VCaP (cell line): ENCODE measurements at regions not wholly inside any gene's neighbourhood (a gene's known extent, or its start where the extent isn't known, plus 50 kb on each side); places are given as distances from the start of the nearest gene placed in this dataset.
A peak's percentile ranks its signal among the peaks of the same experiment; 100 is the strongest.

Experiments used
- H3K27ac ChIP-seq: fragments of 450-650 bp; 2 replicates; pipeline ENCODE4 v1.5.1; 2017
- CTCF ChIP-seq: fragments of 450-650 bp; conservative IDR thresholded peaks from 2 replicates; pipeline ENCODE4 v1.5.1; 2017; ENCODE audit warnings: mild to moderate bottlenecking, moderate library complexity

- no peak overlapping the region for H3K27ac ChIP-seq
- TF ChIP-seq CTCF, result peak; percentile 85
Observed at GRCh38 chr12:11553871-11554533, 95.5 kb upstream of the ETV6 start.

DNA sequence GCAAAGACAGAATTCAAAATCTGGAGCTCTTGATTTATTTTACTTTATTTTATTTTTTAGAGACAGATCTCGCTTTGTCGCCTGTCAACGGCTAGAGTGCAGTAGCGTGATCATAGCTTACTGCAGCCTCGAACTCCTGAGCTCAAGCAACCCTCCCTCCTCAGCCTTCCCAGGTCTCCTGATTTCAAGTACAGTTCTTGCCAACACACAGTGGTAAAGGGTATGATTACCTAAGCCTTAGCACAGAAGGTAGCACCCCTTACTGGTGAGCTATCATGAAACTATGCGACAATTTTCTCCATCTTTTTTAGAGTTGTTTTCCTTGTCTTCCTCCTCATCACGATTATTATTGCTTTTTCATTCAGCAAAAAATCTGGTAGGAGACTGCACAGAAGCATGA, 94.3 kb upstream of the ETV6 start:
- H3K27ac ChIP-seq, result peak overlapping the region; percentile 67
- TF ChIP-seq CTCF, result no peak

GRCh38 chr12:11555743-11556625, 93.5 kb upstream of the ETV6 start:
- peak overlapping the region; percentile 67 for H3K27ac ChIP-seq

GRCh38 chr12:11556682-11557081, 92.8 kb upstream of the ETV6 start:
- H3K27ac ChIP-seq, result peak overlapping the region; percentile 67
- TF ChIP-seq CTCF, result no peak

More at GRCh38 chr12:11555743-11556625, 93.5 kb upstream of the ETV6 start:
- no peak for TF ChIP-seq CTCF

DNA sequence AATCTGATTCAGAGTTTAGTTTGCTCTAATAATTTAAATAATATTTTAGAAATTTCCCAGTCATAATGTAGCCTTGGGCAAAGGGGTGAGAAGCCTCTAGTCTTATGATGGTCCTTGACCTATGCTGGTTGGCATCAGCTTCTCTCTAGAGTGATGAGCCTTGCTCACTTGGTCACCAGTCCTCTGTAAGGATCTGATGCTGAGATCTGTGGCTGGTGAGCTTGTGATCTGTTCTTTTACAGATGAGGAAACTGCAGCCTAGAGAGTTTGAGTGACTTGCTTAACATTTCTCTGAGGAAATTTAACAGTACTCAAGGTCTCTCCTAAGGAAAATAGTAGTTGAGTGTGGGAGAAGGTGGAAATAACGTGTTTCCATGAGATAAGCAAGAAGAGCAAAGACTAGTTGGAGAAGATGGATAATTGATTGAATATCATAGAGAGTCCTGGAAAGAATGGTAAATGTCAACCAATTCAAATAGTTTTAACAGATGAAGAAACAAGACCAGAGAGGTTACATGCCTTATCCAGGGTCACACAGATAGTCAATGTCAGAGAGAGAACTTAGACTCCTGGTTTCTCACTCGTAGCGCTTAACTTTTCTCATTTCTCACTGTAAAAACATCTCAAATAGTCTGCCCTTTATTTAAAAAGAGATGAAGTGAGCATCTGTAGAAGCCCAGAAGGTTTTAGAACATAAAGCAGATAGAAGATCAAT, 89.7 kb upstream of the ETV6 start:
- TF ChIP-seq CTCF, result no peak
- no peak overlapping the region for H3K27ac ChIP-seq

- TF ChIP-seq CTCF, result no peak
- H3K27ac ChIP-seq, result 0 out of 2 replicates have a peak overlapping the region, but pooled peaks have one; percentile 12
Observed at GRCh38 chr12:11561411-11561810, 88.1 kb upstream of the ETV6 start.
